Gastrocnemius medialis (tissue), 4 donors: ENCODE measurements at regions not wholly inside any gene's neighbourhood (a gene's known extent, or its start where the extent isn't known, plus 50 kb on each side); places are given as distances from the start of the nearest gene placed in this dataset.

Experiments
- ATAC-seq, 2 donors: fragments of 150-250 bp; one replicate each; pipeline ENCODE4 v1.9.1; 2016
- DNase-seq, 2 donors: peaks; one replicate each; pipeline ENCODE4 v3.0.0-alpha.2; 2019
- H3K27ac ChIP-seq, 4 donors: fragments of 200-600 bp; sonication (generic); 1 replicate in 1 of 4; 2 replicates in 3 of 4; pipeline ENCODE4 v1.5.1; 2016 to 2018; ENCODE audit warnings: mild to moderate bottlenecking in 2 of 4, moderate library complexity in 1 of 4
- H3K27me3 ChIP-seq, 3 donors: fragments of 200-600 bp; sonication (generic) in 2 of 3; 1 replicate in 1 of 3; 2 replicates in 2 of 3; pipeline versions ENCODE4 v1.5.1 to v1.6.0; 2016 to 2019; ENCODE audit warnings: mild to moderate bottlenecking in 1 of 3, moderate library complexity in 1 of 3
- H3K36me3 ChIP-seq, 2 donors: fragments of 200-600 bp; sonication (generic) in 1 of 2; one replicate each; pipeline ENCODE4 v1.5.1; 2017 to 2018
- H3K4me1 ChIP-seq, 2 donors: fragments of 200-600 bp; sonication (generic) in 1 of 2; one replicate each; pipeline ENCODE4 v1.5.1; 2016 to 2017; ENCODE audit warnings: mild to moderate bottlenecking in 2 of 2
- H3K4me3 ChIP-seq, 4 donors: fragments of 200-600 bp; sonication (generic) in 3 of 4; 1 replicate in 1 of 4; 2 replicates in 3 of 4; pipeline ENCODE4 v1.5.1; 2016 to 2019; ENCODE audit warnings: mild to moderate bottlenecking in 2 of 4
- H3K9me3 ChIP-seq, 3 donors: fragments of 200-600 bp; sonication (generic) in 2 of 3; 1 replicate in 1 of 3; 2 replicates in 2 of 3; pipeline ENCODE4 v1.5.1; 2016 to 2019
- CTCF ChIP-seq, 5 experiments: fragments of 450-650 bp in 3 of 5; fragments of 200-600 bp in 2 of 5; sonication (generic) in 2 of 5; IDR thresholded peaks in 4 of 5; conservative IDR thresholded peaks in 1 of 5; 1 replicate in 4 of 5; 2 replicates in 1 of 5; pipeline ENCODE4 v1.5.1; 2016 to 2019; ENCODE audit warnings: antibody characterized with exemption in 5 of 5, mild to moderate bottlenecking in 3 of 5, moderate library complexity in 3 of 5
- POLR2A ChIP-seq, 2 donors: fragments of 450-650 bp; IDR thresholded peaks; one replicate each; pipeline ENCODE4 v1.6.1; 2017; ENCODE audit warnings: antibody characterized with exemption in 2 of 2, mild to moderate bottlenecking in 2 of 2, moderate library complexity in 2 of 2
- in situ Hi-C, 4 donors: fragments of 200-750 bp; cut with MboI; loops; one replicate each; pipeline versions ENCODE4 v1.15.0 to v1.8.0; 2017; ENCODE audit warnings: low sequenced_read_pairs in 4 of 4
- intact Hi-C: fragments of 100-400 bp; cut with DNase I; formaldehyde crosslinking; loops from one replicate; pipeline ENCODE4 v1.15.1; 2023; ENCODE audit warnings: low total_unique reads

GRCh38 chr2:12587228-12587627 lies 129.5 kb upstream of the TRIB2 start:
- no peak overlapping the region for H3K27ac ChIP-seq
- H3K36me3 ChIP-seq: no peaks in the 10 kb centered on the region
- intact Hi-C loops: no loop called here
- H3K4me3 ChIP-seq: no peak overlapping the region
- in situ Hi-C loops: no loop called here
- H3K9me3 ChIP-seq: no peaks in the 10 kb centered on the region
- no peaks in the 10 kb centered on the region for H3K4me1 ChIP-seq
- TF ChIP-seq POLR2A (IDR thresholded peaks at IDR 0.05): no peak
- TF ChIP-seq CTCF (IDR thresholded peaks at IDR 0.05 in 4 of 5, conservative IDR thresholded peaks at IDR 0.05 in 1 of 5): no peak
- no peak for ATAC-seq
- no peak for DNase-seq
- no peaks in the 10 kb centered on the region for H3K27me3 ChIP-seq

GRCh38 chr2:12587729-12588522 lies 128.8 kb upstream of the TRIB2 start:
- TF ChIP-seq POLR2A (IDR thresholded peaks at IDR 0.05) (no peak), CTCF (IDR thresholded peaks at IDR 0.05 in 4 of 5, conservative IDR thresholded peaks at IDR 0.05 in 1 of 5) (no peak)
- no peaks in the 10 kb centered on the region for H3K27me3 ChIP-seq
- DNase-seq: no peak
- H3K36me3 ChIP-seq: no peaks in the 10 kb centered on the region
- intact Hi-C loops (no loop called here), in situ Hi-C loops (no loop called here)
- no peaks in the 10 kb centered on the region for H3K4me1 ChIP-seq
- no peak overlapping the region for H3K4me3 ChIP-seq
- no peak overlapping the region for H3K27ac ChIP-seq
- no peaks in the 10 kb centered on the region for H3K9me3 ChIP-seq
- no peak for ATAC-seq

GRCh38 chr2:12588986-12589385 lies 127.8 kb upstream of the TRIB2 start:
- DNase-seq (no peak), ATAC-seq (no peak)
- Histone ChIP-seq H3K27ac (no peak overlapping the region), H3K9me3 (no peaks in the 10 kb centered on the region), H3K36me3 (no peaks in the 10 kb centered on the region), H3K4me3 (no peak overlapping the region), H3K27me3 (no peaks in the 10 kb centered on the region), H3K4me1 (no peaks in the 10 kb centered on the region)
- intact Hi-C loops: no loop called here
- no peak for TF ChIP-seq POLR2A (IDR thresholded peaks at IDR 0.05)
- TF ChIP-seq CTCF (IDR thresholded peaks at IDR 0.05 in 4 of 5, conservative IDR thresholded peaks at IDR 0.05 in 1 of 5): no peak
- in situ Hi-C loops: no loop called here

GRCh38 chr2:12589802-12590320 lies 126.9 kb upstream of the TRIB2 start:
- no peaks in the 10 kb centered on the region for H3K36me3 ChIP-seq
- ATAC-seq (no peak), DNase-seq (no peak)
- no peaks in the 10 kb centered on the region for H3K27me3 ChIP-seq
- no peaks in the 10 kb centered on the region for H3K9me3 ChIP-seq
- in situ Hi-C loops: no loop called here
- TF ChIP-seq CTCF (IDR thresholded peaks at IDR 0.05 in 4 of 5, conservative IDR thresholded peaks at IDR 0.05 in 1 of 5) (no peak), POLR2A (IDR thresholded peaks at IDR 0.05) (no peak)
- H3K4me3 ChIP-seq: no peak overlapping the region
- intact Hi-C loops: no loop called here
- H3K27ac ChIP-seq: no peak overlapping the region
- no peaks in the 10 kb centered on the region for H3K4me1 ChIP-seq
